WTC11 (cell line): ENCODE measurements at regions not wholly inside any gene's neighbourhood (a gene's known extent, or its start where the extent isn't known, plus 50 kb on each side); places are given as distances from the start of the nearest gene placed in this dataset.

Experiments
- ATAC-seq: fragments of 200-7000 bp; cut with Tn5 transposase; 2 replicates; pipeline ENCODE4 v1.10.0; 2021; ENCODE audit warnings: mild to moderate bottlenecking, moderate library complexity
- CTCF ChIA-PET: fragments of 300-600 bp; sonication (Branson Sonifier 250); formaldehyde crosslinking; loops from one replicate; lab custom pipeline; 2021; ENCODE audit warnings: antibody characterized with exemption; lab: Charles Lee
- POLR2A ChIA-PET: fragments of 350-600 bp; sonication (Branson Sonifier 250); formaldehyde crosslinking; loops from one replicate; lab custom pipeline; 2021; ENCODE audit warnings: antibody characterized with exemption; lab: Charles Lee
- DNase-seq: peaks from one replicate; pipeline ENCODE4 v3.0.0; 2021; ENCODE audit warnings: low spot score
- H3K27ac Mint-ChIP-seq: 2 replicates; pipeline ENCODE4 v1.8.0; 2021; ENCODE audit warnings: mixed read lengths
- H3K27me3 Mint-ChIP-seq: 2 replicates; pipeline ENCODE4 v1.8.0; 2021; ENCODE audit warnings: low read depth, mild to moderate bottlenecking, moderate library complexity, mixed read lengths
- H3K36me3 Mint-ChIP-seq: 2 replicates; pipeline ENCODE4 v1.8.0; 2021; ENCODE audit warnings: mixed read lengths
- H3K4me1 Mint-ChIP-seq: 2 replicates; pipeline ENCODE4 v1.8.0; 2022; ENCODE audit warnings: mixed read lengths
- H3K4me3 Mint-ChIP-seq: 2 replicates; pipeline ENCODE4 v1.8.0; 2021; ENCODE audit warnings: mild to moderate bottlenecking, moderate library complexity, mixed read lengths
- H3K9me3 Mint-ChIP-seq: 2 replicates; pipeline ENCODE4 v1.8.0; 2021; ENCODE audit warnings: mixed read lengths
- CREB1 ChIP-seq: sonication (generic); formaldehyde crosslinking; IDR thresholded peaks from 2 replicates; pipeline ENCODE4 v1.8.0; 2023; ENCODE audit warnings: mild to moderate bottlenecking, missing genetic modification reagents
- GABPB1 ChIP-seq: sonication (generic); formaldehyde crosslinking; IDR thresholded peaks from 2 replicates; pipeline ENCODE4 v1.8.1; 2023; ENCODE audit warnings: mild to moderate bottlenecking, missing genetic modification reagents
- JUN ChIP-seq: sonication (generic); formaldehyde crosslinking; IDR thresholded peaks from 2 replicates; pipeline ENCODE4 v1.8.0; 2023; ENCODE audit warnings: mild to moderate bottlenecking, missing genetic modification reagents
- SMAD4 ChIP-seq: sonication (generic); formaldehyde crosslinking; IDR thresholded peaks from 2 replicates; pipeline ENCODE4 v1.8.0; 2022; ENCODE audit warnings: mild to moderate bottlenecking, missing genetic modification reagents
- SOX15 ChIP-seq: fragments of 250-450 bp; sonication (Bioruptor Pico); IDR thresholded peaks from 2 replicates; pipeline ENCODE4 v1.9.0; 2021; ENCODE audit warnings: mild to moderate bottlenecking
- TF ChIP-seq, protein P1 (sequence below): sonication (generic); formaldehyde crosslinking; IDR thresholded peaks from 2 replicates; pipeline ENCODE4 v1.8.1; 2023; ENCODE audit warnings: mild to moderate bottlenecking, missing genetic modification reagents, borderline replicate concordance
- TF ChIP-seq, protein P2 (sequence below): fragments of 250-450 bp; sonication (Bioruptor Pico); IDR thresholded peaks from 2 replicates; pipeline ENCODE4 v1.9.0; 2021; ENCODE audit warnings: mild to moderate bottlenecking
- TF ChIP-seq, protein P3 (sequence below): fragments of 250-450 bp; sonication (Bioruptor Pico); IDR thresholded peaks from 2 replicates; pipeline ENCODE4 v2.1.2; 2022; ENCODE audit warnings: mild to moderate bottlenecking, moderate library complexity
- TF ChIP-seq, protein P4 (sequence below): sonication (generic); formaldehyde crosslinking; IDR thresholded peaks from 2 replicates; pipeline ENCODE4 v1.8.1; 2022; ENCODE audit warnings: missing genetic modification reagents, borderline replicate concordance
- TF ChIP-seq, protein P5 (sequence below): sonication (generic); formaldehyde crosslinking; IDR thresholded peaks from 2 replicates; pipeline ENCODE4 v1.8.0; 2023; ENCODE audit warnings: missing genetic modification reagents, mild to moderate bottlenecking, borderline replicate concordance

DNA sequence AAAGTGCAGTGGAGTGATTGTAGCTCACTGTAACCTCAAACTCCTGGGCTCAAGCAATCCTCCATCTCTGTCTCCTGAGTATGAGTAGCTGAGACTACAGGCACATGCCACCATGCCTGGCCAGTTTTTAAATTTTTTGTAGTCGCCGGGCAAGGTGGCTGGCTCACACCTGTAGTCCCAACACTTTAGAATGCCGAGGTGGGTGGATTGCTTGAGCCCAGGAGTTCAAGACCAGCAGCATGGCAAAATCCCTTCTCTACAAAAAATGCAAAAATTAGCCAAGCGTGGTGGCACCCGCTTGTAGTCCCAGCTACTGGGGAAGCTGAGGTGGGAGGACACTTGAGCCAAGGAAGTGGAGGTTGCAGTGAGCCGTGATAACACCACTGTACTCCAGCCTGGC is 219.5 kb downstream of the KLHL28 start (continued):
- TF ChIP-seq, protein P1, sequence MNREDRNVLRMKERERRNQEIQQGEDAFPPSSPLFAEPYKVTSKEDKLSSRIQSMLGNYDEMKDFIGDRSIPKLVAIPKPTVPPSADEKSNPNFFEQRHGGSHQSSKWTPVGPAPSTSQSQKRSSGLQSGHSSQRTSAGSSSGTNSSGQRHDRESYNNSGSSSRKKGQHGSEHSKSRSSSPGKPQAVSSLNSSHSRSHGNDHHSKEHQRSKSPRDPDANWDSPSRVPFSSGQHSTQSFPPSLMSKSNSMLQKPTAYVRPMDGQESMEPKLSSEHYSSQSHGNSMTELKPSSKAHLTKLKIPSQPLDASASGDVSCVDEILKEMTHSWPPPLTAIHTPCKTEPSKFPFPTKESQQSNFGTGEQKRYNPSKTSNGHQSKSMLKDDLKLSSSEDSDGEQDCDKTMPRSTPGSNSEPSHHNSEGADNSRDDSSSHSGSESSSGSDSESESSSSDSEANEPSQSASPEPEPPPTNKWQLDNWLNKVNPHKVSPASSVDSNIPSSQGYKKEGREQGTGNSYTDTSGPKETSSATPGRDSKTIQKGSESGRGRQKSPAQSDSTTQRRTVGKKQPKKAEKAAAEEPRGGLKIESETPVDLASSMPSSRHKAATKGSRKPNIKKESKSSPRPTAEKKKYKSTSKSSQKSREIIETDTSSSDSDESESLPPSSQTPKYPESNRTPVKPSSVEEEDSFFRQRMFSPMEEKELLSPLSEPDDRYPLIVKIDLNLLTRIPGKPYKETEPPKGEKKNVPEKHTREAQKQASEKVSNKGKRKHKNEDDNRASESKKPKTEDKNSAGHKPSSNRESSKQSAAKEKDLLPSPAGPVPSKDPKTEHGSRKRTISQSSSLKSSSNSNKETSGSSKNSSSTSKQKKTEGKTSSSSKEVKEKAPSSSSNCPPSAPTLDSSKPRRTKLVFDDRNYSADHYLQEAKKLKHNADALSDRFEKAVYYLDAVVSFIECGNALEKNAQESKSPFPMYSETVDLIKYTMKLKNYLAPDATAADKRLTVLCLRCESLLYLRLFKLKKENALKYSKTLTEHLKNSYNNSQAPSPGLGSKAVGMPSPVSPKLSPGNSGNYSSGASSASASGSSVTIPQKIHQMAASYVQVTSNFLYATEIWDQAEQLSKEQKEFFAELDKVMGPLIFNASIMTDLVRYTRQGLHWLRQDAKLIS (CRISPR knock-in tag): no peak
- TF ChIP-seq GABPB1 (no peak), SMAD4 (CRISPR knock-in tag) (no peak)

DNA sequence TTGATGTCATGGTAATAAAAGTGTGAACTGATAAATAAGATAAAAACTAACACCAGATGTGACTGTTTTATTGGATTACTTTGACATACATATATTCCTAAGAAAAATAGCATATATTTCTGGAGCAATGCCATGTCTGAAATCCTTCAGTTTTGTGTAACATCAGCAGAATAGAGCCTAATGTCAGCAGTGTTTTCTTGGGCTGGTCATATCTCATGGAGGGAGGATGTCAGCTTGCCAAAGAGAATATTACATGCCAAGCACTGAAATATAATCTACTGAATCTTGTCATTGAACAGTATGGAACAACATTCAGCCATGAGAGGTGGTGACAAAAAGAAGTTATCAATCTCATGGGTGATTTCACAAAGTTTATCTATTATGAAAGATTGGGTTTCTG is 220.3 kb downstream of the KLHL28 start:
- no peak for DNase-seq

More for the DNA sequence above, 220.3 kb downstream of the KLHL28 start:
- no peak overlapping the region for H3K27ac Mint-ChIP-seq
- H3K4me3 Mint-ChIP-seq: no peak overlapping the region
- ChIA-PET CTCF (no interaction called here), POLR2A (no interaction called here)
- H3K36me3 Mint-ChIP-seq: no peaks in the 10 kb centered on the region
- no peaks in the 10 kb centered on the region for H3K27me3 Mint-ChIP-seq
- H3K9me3 Mint-ChIP-seq: peaks cover 4% of the 10 kb centered on the region; the same call in 1 of the 2 replicates
- TF ChIP-seq SOX15 (CRISPR knock-in tag) (no peak), CREB1 (CRISPR knock-in tag) (no peak), JUN (no peak)
- TF ChIP-seq, protein P2, sequence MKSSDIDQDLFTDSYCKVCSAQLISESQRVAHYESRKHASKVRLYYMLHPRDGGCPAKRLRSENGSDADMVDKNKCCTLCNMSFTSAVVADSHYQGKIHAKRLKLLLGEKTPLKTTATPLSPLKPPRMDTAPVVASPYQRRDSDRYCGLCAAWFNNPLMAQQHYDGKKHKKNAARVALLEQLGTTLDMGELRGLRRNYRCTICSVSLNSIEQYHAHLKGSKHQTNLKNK (CRISPR knock-in tag): no peak
- TF ChIP-seq, protein P3, sequence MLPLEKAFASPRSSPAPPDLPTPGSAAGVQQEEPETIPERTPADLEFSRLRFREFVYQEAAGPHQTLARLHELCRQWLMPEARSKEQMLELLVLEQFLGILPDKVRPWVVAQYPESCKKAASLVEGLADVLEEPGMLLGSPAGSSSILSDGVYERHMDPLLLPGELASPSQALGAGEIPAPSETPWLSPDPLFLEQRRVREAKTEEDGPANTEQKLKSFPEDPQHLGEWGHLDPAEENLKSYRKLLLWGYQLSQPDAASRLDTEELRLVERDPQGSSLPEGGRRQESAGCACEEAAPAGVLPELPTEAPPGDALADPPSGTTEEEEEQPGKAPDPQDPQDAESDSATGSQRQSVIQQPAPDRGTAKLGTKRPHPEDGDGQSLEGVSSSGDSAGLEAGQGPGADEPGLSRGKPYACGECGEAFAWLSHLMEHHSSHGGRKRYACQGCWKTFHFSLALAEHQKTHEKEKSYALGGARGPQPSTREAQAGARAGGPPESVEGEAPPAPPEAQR: no peak
- TF ChIP-seq, protein P4, sequence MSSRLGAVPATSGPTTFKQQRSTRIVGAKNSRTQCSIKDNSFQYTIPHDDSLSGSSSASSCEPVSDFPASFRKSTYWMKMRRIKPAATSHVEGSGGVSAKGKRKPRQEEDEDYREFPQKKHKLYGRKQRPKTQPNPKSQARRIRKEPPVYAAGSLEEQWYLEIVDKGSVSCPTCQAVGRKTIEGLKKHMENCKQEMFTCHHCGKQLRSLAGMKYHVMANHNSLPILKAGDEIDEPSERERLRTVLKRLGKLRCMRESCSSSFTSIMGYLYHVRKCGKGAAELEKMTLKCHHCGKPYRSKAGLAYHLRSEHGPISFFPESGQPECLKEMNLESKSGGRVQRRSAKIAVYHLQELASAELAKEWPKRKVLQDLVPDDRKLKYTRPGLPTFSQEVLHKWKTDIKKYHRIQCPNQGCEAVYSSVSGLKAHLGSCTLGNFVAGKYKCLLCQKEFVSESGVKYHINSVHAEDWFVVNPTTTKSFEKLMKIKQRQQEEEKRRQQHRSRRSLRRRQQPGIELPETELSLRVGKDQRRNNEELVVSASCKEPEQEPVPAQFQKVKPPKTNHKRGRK (CRISPR knock-in tag): no peak
- TF ChIP-seq, protein P5, sequence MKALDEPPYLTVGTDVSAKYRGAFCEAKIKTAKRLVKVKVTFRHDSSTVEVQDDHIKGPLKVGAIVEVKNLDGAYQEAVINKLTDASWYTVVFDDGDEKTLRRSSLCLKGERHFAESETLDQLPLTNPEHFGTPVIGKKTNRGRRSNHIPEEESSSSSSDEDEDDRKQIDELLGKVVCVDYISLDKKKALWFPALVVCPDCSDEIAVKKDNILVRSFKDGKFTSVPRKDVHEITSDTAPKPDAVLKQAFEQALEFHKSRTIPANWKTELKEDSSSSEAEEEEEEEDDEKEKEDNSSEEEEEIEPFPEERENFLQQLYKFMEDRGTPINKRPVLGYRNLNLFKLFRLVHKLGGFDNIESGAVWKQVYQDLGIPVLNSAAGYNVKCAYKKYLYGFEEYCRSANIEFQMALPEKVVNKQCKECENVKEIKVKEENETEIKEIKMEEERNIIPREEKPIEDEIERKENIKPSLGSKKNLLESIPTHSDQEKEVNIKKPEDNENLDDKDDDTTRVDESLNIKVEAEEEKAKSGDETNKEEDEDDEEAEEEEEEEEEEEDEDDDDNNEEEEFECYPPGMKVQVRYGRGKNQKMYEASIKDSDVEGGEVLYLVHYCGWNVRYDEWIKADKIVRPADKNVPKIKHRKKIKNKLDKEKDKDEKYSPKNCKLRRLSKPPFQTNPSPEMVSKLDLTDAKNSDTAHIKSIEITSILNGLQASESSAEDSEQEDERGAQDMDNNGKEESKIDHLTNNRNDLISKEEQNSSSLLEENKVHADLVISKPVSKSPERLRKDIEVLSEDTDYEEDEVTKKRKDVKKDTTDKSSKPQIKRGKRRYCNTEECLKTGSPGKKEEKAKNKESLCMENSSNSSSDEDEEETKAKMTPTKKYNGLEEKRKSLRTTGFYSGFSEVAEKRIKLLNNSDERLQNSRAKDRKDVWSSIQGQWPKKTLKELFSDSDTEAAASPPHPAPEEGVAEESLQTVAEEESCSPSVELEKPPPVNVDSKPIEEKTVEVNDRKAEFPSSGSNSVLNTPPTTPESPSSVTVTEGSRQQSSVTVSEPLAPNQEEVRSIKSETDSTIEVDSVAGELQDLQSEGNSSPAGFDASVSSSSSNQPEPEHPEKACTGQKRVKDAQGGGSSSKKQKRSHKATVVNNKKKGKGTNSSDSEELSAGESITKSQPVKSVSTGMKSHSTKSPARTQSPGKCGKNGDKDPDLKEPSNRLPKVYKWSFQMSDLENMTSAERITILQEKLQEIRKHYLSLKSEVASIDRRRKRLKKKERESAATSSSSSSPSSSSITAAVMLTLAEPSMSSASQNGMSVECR (CRISPR knock-in tag): no peak
- ATAC-seq: no peak
- H3K4me1 Mint-ChIP-seq: peaks cover 2% of the 10 kb centered on the region; the same call in 1 of the 2 replicates
